Stomach smooth muscle (tissue), 2 donors: ENCODE measurements at regions not wholly inside any gene's neighbourhood (a gene's known extent, or its start where the extent isn't known, plus 50 kb on each side); places are given as distances from the start of the nearest gene placed in this dataset.
"Not testable (repeated sequence)": the region's sequence is repeated elsewhere in the genome, so short reads cannot be mapped to it uniquely, and the experiment has no call there.

ENCODE experiments used
- H3K27ac ChIP-seq: one replicate; pipeline ENCODE4 v1.7.0; 2013; ENCODE audit warnings: mild to moderate bottlenecking, low read length, inconsistent platforms
- H3K27me3 ChIP-seq, 2 donors: one replicate each; pipeline ENCODE4 v1.7.0; 2013; ENCODE audit warnings: low read length in 2 of 2; ENCODE audit not compliant: insufficient read depth in 2 of 2, control insufficient read depth in 1 of 2
- H3K36me3 ChIP-seq, 2 donors: one replicate each; pipeline ENCODE4 v1.7.0; 2013; ENCODE audit warnings: low read length in 2 of 2; ENCODE audit not compliant: control insufficient read depth in 2 of 2, insufficient read depth in 2 of 2
- H3K4me1 ChIP-seq: one replicate; pipeline ENCODE4 v1.7.0; 2013; ENCODE audit warnings: low read length; ENCODE audit not compliant: control insufficient read depth, insufficient read depth
- H3K4me3 ChIP-seq, 2 donors: one replicate each; pipeline ENCODE4 v1.7.0; 2013; ENCODE audit warnings: low read length in 2 of 2
- H3K9ac ChIP-seq, 2 donors: one replicate each; pipeline ENCODE4 v1.7.0; 2013; ENCODE audit warnings: low read length in 2 of 2, mild to moderate bottlenecking in 1 of 2
- H3K9me3 ChIP-seq, 2 donors: one replicate each; pipeline ENCODE4 v1.7.0; 2013; ENCODE audit warnings: low read length in 2 of 2; ENCODE audit not compliant: control insufficient read depth in 2 of 2
- donor health status: healthy.
- donor health status: Pancreatic carcinoma.

- Histone ChIP-seq H3K4me3 (no peak overlapping the region), H3K27me3 (no peaks in the 10 kb centered on the region), H3K9me3 (no peaks in the 10 kb centered on the region), H3K9ac (no peak overlapping the region), H3K36me3 (no peaks in the 10 kb centered on the region), H3K4me1 (no peaks in the 10 kb centered on the region), H3K27ac (no peak overlapping the region)
Measured at GRCh38 chr6:119676961-119677360, 327.4 kb upstream of the MAN1A1 start.

GRCh38 chr6:119676230-119676629 lies 326.7 kb upstream of the MAN1A1 start:
- Histone ChIP-seq H3K9ac (no peak overlapping the region), H3K4me1 (no peaks in the 10 kb centered on the region), H3K4me3 (no peak overlapping the region), H3K36me3 (no peaks in the 10 kb centered on the region), H3K27me3 (no peaks in the 10 kb centered on the region), H3K9me3 (no peaks in the 10 kb centered on the region), H3K27ac (no peak overlapping the region)

GRCh38 chr6:119673741-119674140 lies 324.2 kb upstream of the MAN1A1 start:
- Histone ChIP-seq H3K27ac (no peak overlapping the region), H3K9me3 (no peaks in the 10 kb centered on the region), H3K27me3 (no peaks in the 10 kb centered on the region), H3K36me3 (no peaks in the 10 kb centered on the region), H3K9ac (no peak overlapping the region), H3K4me3 (no peak overlapping the region), H3K4me1 (no peaks in the 10 kb centered on the region)

- Histone ChIP-seq H3K27me3 (no peaks in the 10 kb centered on the region), H3K36me3 (no peaks in the 10 kb centered on the region), H3K9ac (no peak overlapping the region), H3K9me3 (no peaks in the 10 kb centered on the region), H3K27ac (no peak overlapping the region), H3K4me3 (no peak overlapping the region), H3K4me1 (no peaks in the 10 kb centered on the region)
Measured at GRCh38 chr6:119672725-119673124, 323.2 kb upstream of the MAN1A1 start.

- Histone ChIP-seq H3K27ac (no peak overlapping the region), H3K9ac (no peak overlapping the region), H3K4me3 (no peak overlapping the region), H3K4me1 (no peaks in the 10 kb centered on the region), H3K27me3 (no peaks in the 10 kb centered on the region), H3K36me3 (no peaks in the 10 kb centered on the region), H3K9me3 (no peaks in the 10 kb centered on the region)
Measured at GRCh38 chr6:119671105-119671504, 321.5 kb upstream of the MAN1A1 start.

GRCh38 chr6:119669221-119669620 lies 319.7 kb upstream of the MAN1A1 start:
- Histone ChIP-seq H3K27ac (no peak overlapping the region), H3K36me3 (no peaks in the 10 kb centered on the region), H3K4me1 (no peaks in the 10 kb centered on the region), H3K4me3 (no peak overlapping the region), H3K27me3 (no peaks in the 10 kb centered on the region), H3K9me3 (no peaks in the 10 kb centered on the region), H3K9ac (no peak overlapping the region)

GRCh38 chr6:119665432-119665831 lies 315.9 kb upstream of the MAN1A1 start:
- not testable (repeated sequence) for H3K4me1 ChIP-seq, H3K4me3 ChIP-seq, H3K36me3 ChIP-seq, H3K27ac ChIP-seq, H3K9me3 ChIP-seq, H3K27me3 ChIP-seq, H3K9ac ChIP-seq

- Histone ChIP-seq H3K4me1 (no peaks in the 10 kb centered on the region), H3K27me3 (no peaks in the 10 kb centered on the region), H3K9me3 (no peaks in the 10 kb centered on the region), H3K4me3 (no peak overlapping the region), H3K27ac (no peak overlapping the region), H3K9ac (no peak overlapping the region), H3K36me3 (no peaks in the 10 kb centered on the region)
Measured at GRCh38 chr6:119661628-119662027, 312.1 kb upstream of the MAN1A1 start.

GRCh38 chr6:119661078-119661477 lies 311.5 kb upstream of the MAN1A1 start:
- no peaks in the 10 kb centered on the region for H3K36me3 ChIP-seq
- no peak overlapping the region for H3K4me3 ChIP-seq
- no peak overlapping the region for H3K27ac ChIP-seq
- H3K27me3 ChIP-seq = no peaks in the 10 kb centered on the region
- no peaks in the 10 kb centered on the region for H3K9me3 ChIP-seq
- H3K4me1 ChIP-seq = no peaks in the 10 kb centered on the region
- H3K9ac ChIP-seq = no peak overlapping the region

- Histone ChIP-seq H3K4me3 (no peak overlapping the region), H3K9ac (no peak overlapping the region), H3K9me3 (no peaks in the 10 kb centered on the region), H3K27me3 (no peaks in the 10 kb centered on the region), H3K36me3 (no peaks in the 10 kb centered on the region), H3K27ac (no peak overlapping the region), H3K4me1 (no peaks in the 10 kb centered on the region)
Measured at GRCh38 chr6:119658917-119659316, 309.4 kb upstream of the MAN1A1 start.

- H3K27me3 ChIP-seq = no peaks in the 10 kb centered on the region
- no peaks in the 10 kb centered on the region for H3K9me3 ChIP-seq
- no peak overlapping the region for H3K27ac ChIP-seq
- no peak overlapping the region for H3K4me3 ChIP-seq
- no peaks in the 10 kb centered on the region for H3K4me1 ChIP-seq
- no peak overlapping the region for H3K9ac ChIP-seq
- no peaks in the 10 kb centered on the region for H3K36me3 ChIP-seq
Measured at GRCh38 chr6:119655124-119655523, 305.6 kb upstream of the MAN1A1 start.

GRCh38 chr6:119653329-119653728 lies 303.8 kb upstream of the MAN1A1 start:
- Histone ChIP-seq H3K27ac (no peak overlapping the region), H3K4me3 (no peak overlapping the region), H3K27me3 (no peaks in the 10 kb centered on the region), H3K4me1 (no peaks in the 10 kb centered on the region), H3K9me3 (no peaks in the 10 kb centered on the region), H3K9ac (no peak overlapping the region), H3K36me3 (no peaks in the 10 kb centered on the region)
